Left ventricle myocardium inferior (tissue), 1 donor: ENCODE measurements at regions not wholly inside any gene's neighbourhood (a gene's known extent, or its start where the extent isn't known, plus 50 kb on each side); places are given as distances from the start of the nearest gene placed in this dataset.

Experiments
- DNase-seq: peaks from one replicate; pipeline ENCODE4 v3.0.0-alpha.2; 2020
- H3K27ac ChIP-seq: fragments of 200-600 bp; replicated peaks from 2 replicates; pipeline ENCODE4 v1.8.0; 2021
- H3K27me3 ChIP-seq: fragments of 200-600 bp; 2 replicates; pipeline ENCODE4 v1.8.0; 2021; ENCODE audit warnings: low read depth
- H3K36me3 ChIP-seq: fragments of 200-600 bp; 2 replicates; pipeline ENCODE4 v1.8.0; 2021
- H3K4me1 ChIP-seq: fragments of 200-600 bp; 2 replicates; pipeline ENCODE4 v1.8.0; 2021
- H3K4me3 ChIP-seq: fragments of 200-600 bp; 2 replicates; pipeline ENCODE4 v1.8.0; 2021; ENCODE audit warnings: mild to moderate bottlenecking, moderate library complexity
- H3K9me3 ChIP-seq: fragments of 200-600 bp; replicated peaks from 2 replicates; pipeline ENCODE4 v1.8.0; 2021
- intact Hi-C: fragments of 100-400 bp; cut with micrococcal nuclease; formaldehyde crosslinking; loops from one replicate; pipeline ENCODE4 v1.11.0; 2022
- TF ChIP-seq, protein P1 (sequence below): fragments of 200-600 bp; IDR thresholded peaks from 2 replicates; pipeline ENCODE4 v1.8.0; 2021; ENCODE audit warnings: antibody characterized with exemption, mild to moderate bottlenecking, borderline replicate concordance
- donor health status: DM: no; HTN: yes; CAD: no; lungs with severe emphysema.

- H3K27ac ChIP-seq, result no peak overlapping the region
- H3K9me3 ChIP-seq, result no peaks in the 10 kb centered on the region
- H3K27me3 ChIP-seq, result no peaks in the 10 kb centered on the region
- no peak overlapping the region for H3K4me3 ChIP-seq
- no peaks in the 10 kb centered on the region for H3K4me1 ChIP-seq
- no peaks in the 10 kb centered on the region for H3K36me3 ChIP-seq
- TF ChIP-seq, protein P1, sequence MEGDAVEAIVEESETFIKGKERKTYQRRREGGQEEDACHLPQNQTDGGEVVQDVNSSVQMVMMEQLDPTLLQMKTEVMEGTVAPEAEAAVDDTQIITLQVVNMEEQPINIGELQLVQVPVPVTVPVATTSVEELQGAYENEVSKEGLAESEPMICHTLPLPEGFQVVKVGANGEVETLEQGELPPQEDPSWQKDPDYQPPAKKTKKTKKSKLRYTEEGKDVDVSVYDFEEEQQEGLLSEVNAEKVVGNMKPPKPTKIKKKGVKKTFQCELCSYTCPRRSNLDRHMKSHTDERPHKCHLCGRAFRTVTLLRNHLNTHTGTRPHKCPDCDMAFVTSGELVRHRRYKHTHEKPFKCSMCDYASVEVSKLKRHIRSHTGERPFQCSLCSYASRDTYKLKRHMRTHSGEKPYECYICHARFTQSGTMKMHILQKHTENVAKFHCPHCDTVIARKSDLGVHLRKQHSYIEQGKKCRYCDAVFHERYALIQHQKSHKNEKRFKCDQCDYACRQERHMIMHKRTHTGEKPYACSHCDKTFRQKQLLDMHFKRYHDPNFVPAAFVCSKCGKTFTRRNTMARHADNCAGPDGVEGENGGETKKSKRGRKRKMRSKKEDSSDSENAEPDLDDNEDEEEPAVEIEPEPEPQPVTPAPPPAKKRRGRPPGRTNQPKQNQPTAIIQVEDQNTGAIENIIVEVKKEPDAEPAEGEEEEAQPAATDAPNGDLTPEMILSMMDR, result no peak
- intact Hi-C loops, result no loop called here
- no peak for DNase-seq
Observed at GRCh38 chr9:16045651-16046280, 492.9 kb downstream of the CCDC171 start.

DNA sequence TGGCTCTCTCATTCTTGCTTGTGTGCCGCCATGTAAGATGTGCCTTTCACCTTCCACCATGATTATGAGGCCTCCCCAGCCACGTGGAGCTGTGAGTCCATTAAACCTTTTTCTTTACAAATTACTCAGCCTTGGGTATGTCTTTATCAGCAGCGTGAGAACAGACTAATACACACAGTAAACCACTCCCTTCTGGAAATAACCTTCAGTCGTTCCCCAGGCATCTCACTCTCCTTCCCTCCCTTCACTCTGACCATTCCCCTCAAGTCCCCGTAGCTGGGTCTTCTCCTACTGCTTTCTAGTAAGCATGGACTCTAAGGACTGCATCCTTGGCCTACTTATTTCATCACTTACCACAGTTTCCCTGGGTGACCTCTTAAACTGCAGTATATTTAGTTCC lies 493.9 kb downstream of the CCDC171 start:
- no peak for DNase-seq
- Histone ChIP-seq H3K27me3 (no peaks in the 10 kb centered on the region), H3K9me3 (no peaks in the 10 kb centered on the region), H3K36me3 (no peaks in the 10 kb centered on the region), H3K4me3 (no peak overlapping the region), H3K27ac (no peak overlapping the region), H3K4me1 (no peaks in the 10 kb centered on the region)
- intact Hi-C loops, result no loop called here
- TF ChIP-seq, protein P1, result no peak

- intact Hi-C loops, result no loop called here
Observed at GRCh38 chr9:16048129-16048528, 495.3 kb downstream of the CCDC171 start.

DNA sequence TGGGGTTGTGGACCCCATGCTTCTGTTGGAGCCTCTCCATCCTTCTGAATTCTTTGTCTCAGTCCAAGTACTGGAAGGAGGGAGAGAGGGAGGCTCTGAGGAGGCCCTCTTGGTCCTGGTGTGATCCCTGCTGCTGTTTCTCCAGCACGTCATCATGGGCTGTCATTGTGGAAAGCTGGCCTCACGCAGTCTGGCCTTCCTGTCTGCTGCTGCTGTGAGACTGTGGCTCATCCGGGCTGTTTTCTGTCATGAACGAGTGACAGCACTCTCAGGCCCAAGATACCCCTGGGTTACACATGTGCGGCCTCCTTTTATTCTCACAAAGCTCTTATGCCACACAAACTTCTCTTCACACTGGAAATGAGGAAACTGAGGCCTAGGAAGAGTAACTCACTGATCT lies 499.3 kb downstream of the CCDC171 start:
- Histone ChIP-seq H3K27ac (no peak overlapping the region), H3K4me3 (no peak overlapping the region), H3K9me3 (no peaks in the 10 kb centered on the region), H3K4me1 (no peaks in the 10 kb centered on the region), H3K36me3 (no peaks in the 10 kb centered on the region), H3K27me3 (no peaks in the 10 kb centered on the region)
- intact Hi-C loops, result no loop called here
- no peak for DNase-seq
- TF ChIP-seq, protein P1, result no peak

More at GRCh38 chr9:16048129-16048528, 495.3 kb downstream of the CCDC171 start:
- no peaks in the 10 kb centered on the region for H3K9me3 ChIP-seq
- no peak overlapping the region for H3K27ac ChIP-seq
- H3K4me1 ChIP-seq, result no peaks in the 10 kb centered on the region
- no peaks in the 10 kb centered on the region for H3K27me3 ChIP-seq
- TF ChIP-seq, protein P1, result no peak
- H3K36me3 ChIP-seq, result no peaks in the 10 kb centered on the region
- no peak overlapping the region for H3K4me3 ChIP-seq
- no peak for DNase-seq

DNA sequence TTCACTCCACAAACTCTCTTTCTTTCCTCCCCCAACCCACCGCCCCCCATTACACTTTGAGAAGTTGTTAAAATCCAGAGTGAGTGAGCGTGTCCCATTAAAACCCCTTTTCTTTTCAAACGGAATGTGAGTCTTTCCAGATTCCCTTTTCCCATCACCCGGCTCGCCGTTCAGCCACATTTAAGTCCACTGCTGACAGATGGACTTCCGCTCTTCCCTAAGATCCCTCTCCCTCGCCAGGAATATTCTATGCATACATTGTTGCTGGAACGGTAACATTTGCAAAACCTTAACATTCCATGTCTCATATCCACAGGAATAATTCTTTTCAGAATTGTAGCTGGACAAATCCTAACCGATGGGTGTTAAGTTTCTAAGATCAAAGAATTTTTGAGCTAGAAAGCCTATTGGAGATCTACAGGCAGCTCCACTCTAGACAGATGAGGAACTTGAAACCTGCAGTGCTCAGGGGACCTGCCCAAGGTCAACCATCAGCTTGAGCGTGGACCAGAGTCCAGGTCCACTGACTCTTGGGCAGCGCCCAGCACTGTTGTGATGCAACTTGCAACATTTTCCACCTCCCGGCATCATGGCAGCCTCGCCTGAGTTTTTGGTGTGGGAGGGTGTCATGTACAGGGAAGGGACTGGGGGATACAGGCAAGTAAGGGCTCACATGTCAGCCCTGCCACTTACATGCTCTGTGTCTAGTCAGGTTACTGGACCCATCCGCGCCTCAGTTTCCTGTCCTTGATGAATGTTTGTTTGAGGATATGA lies 500.1 kb downstream of the CCDC171 start:
- no peak overlapping the region for H3K4me3 ChIP-seq
- intact Hi-C loops, result no loop called here
- H3K27ac ChIP-seq, result no peak overlapping the region
- H3K9me3 ChIP-seq, result no peaks in the 10 kb centered on the region
- no peaks in the 10 kb centered on the region for H3K4me1 ChIP-seq
- DNase-seq, result no peak
- no peaks in the 10 kb centered on the region for H3K27me3 ChIP-seq
- H3K36me3 ChIP-seq, result no peaks in the 10 kb centered on the region
- TF ChIP-seq, protein P1, result no peak
